Keratinocyte (primary cell): ENCODE measurements at regions not wholly inside any gene's neighbourhood (a gene's known extent, or its start where the extent isn't known, plus 50 kb on each side); places are given as distances from the start of the nearest gene placed in this dataset.

Experiments
- CTCF ChIP-seq, 3 experiments: IDR thresholded peaks in 1 of 3; conservative IDR thresholded peaks in 1 of 3; optimal IDR thresholded peaks in 1 of 3; 2 replicates in 2 of 3; 3 replicates in 1 of 3; pipeline versions ENCODE3 to v1.5.1; 2011; ENCODE audit warnings: low read length in 3 of 3, mild to moderate bottlenecking in 3 of 3, moderate library complexity in 2 of 3, control low read depth in 1 of 3, inconsistent platforms in 1 of 3; ENCODE audit not compliant: insufficient read depth in 2 of 3; ENCODE audit errors: extremely low read depth in 1 of 3
- EZH2 ChIP-seq: IDR thresholded peaks from one replicate; pipeline ENCODE4 v1.6.1; 2012; ENCODE audit warnings: inconsistent platforms, mild to moderate bottlenecking, low read length, moderate library complexity

- TF ChIP-seq EZH2 (no peak), CTCF (optimal IDR thresholded peaks at IDR 0.05 in 1 of 3, IDR thresholded peaks at IDR 0.05 in 1 of 3, conservative IDR thresholded peaks at IDR 0.05 in 1 of 3; ENCODE audit: extremely low read depth in 1 of 3, insufficient read depth in 2 of 3, low read length in 3 of 3) (no peak)
Measured at GRCh38 chr13:57823704-57824103, 192.2 kb downstream of the PCDH17 start.
